Rectal smooth muscle tissue (tissue), 1 donor: ENCODE measurements at regions not wholly inside any gene's neighbourhood (a gene's known extent, or its start where the extent isn't known, plus 50 kb on each side); places are given as distances from the start of the nearest gene placed in this dataset.

Experiments used
- H3K27ac ChIP-seq: one replicate; pipeline ENCODE4 v1.7.0; 2013; ENCODE audit warnings: low read depth, low read length, inconsistent platforms
- H3K27me3 ChIP-seq: one replicate; pipeline ENCODE4 v1.7.0; 2013; ENCODE audit warnings: low read length; ENCODE audit not compliant: control insufficient read depth, insufficient read depth
- H3K36me3 ChIP-seq: one replicate; pipeline ENCODE4 v1.7.0; 2013; ENCODE audit warnings: low read length; ENCODE audit not compliant: control insufficient read depth, insufficient read depth
- H3K4me1 ChIP-seq: one replicate; pipeline ENCODE4 v1.7.0; 2013; ENCODE audit warnings: low read length; ENCODE audit not compliant: control insufficient read depth, insufficient read depth
- H3K4me3 ChIP-seq: one replicate; pipeline ENCODE4 v1.7.0; 2013; ENCODE audit warnings: low read length
- H3K9ac ChIP-seq: one replicate; pipeline ENCODE4 v1.7.0; 2013; ENCODE audit warnings: low read length

DNA sequence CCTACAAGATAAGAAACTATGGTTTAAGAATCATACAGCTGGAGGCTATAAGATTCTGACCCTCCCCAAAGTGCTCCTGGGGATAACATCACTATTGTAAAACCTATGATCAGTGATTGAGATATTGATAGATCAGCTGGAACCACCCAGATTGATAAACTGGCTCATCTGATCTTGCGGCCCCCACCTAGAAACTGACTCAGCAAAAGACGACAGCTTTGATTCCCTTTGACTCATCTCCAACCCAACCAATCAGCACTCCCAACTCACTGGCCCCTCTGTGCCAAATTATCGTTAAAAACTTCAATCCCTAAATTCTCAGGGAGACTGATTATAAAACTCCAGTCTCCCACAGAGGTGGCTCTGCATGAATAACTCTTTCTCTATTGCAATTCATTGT is 106.4 kb downstream of the SCP2D1 start:
- H3K9ac ChIP-seq = no peak overlapping the region
- H3K4me3 ChIP-seq = no peak overlapping the region
- H3K27ac ChIP-seq = no peak overlapping the region
- H3K36me3 ChIP-seq = no peaks in the 10 kb centered on the region
- H3K27me3 ChIP-seq = no peaks in the 10 kb centered on the region
- no peaks in the 10 kb centered on the region for H3K4me1 ChIP-seq

DNA sequence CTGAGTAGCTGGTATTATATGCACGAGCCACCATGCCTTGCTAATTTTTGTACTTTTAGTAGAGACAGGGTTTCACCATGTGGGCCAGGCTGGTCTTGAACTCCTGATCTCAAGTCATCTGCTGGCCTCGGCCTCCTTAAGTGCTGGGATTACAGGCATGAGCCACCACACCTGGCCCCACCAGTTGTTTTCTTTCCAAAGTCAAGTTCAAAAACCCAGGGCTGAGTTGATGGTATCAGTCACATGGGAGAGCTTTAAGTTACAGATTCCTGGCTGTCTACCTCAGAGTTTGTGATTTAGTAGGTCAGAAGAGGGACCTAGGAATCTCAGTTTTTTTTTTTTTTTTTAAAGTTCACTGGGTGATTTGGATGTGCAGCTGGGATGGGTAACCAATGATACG is 107.7 kb downstream of the SCP2D1 start:
- Histone ChIP-seq H3K4me1 (no peaks in the 10 kb centered on the region), H3K27me3 (no peaks in the 10 kb centered on the region), H3K36me3 (no peaks in the 10 kb centered on the region), H3K27ac (no peak overlapping the region), H3K4me3 (no peak overlapping the region), H3K9ac (no peak overlapping the region)

DNA sequence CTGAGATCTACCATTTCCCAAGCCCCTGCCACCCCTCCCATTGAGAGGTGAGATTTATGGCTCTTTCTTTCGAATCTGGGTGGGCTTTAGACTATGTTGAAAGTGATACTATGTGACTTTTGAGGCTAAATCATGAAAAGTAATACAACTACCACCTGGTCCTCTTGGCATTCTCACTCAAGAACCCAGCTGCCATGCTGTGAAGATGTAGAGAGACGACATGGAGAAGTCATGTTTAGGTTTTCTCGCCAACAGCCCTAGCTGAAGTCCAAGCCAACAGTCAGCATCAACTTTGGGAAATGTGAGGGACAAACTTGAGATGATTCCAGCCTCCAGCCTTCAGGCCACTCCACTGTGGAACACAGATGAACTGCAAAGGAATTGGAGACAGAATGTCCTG is 108.7 kb downstream of the SCP2D1 start:
- Histone ChIP-seq H3K27me3 (no peaks in the 10 kb centered on the region), H3K4me1 (no peaks in the 10 kb centered on the region), H3K27ac (no peak overlapping the region), H3K9ac (no peak overlapping the region), H3K36me3 (no peaks in the 10 kb centered on the region), H3K4me3 (no peak overlapping the region)

DNA sequence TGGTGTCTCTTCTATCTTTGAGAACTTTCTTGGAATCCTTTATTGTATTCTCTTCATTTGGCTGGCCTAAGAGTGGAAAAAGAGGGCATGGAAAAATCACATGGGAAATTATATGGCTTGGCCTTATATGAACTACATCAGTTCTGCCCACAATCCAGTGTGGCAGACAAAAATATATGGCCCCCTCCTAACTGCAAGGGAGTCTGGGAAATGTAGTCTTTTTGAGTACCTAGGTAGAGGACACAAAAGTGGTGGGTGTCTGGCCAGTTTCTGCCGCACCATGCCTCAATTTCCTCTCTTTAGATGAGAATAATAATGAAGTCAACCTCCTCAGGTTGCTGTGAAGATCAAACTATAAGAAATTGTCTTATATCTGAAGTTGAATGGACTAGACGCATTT is 109.3 kb downstream of the SCP2D1 start:
- H3K4me3 ChIP-seq = no peak overlapping the region
- H3K27ac ChIP-seq = no peak overlapping the region
- no peaks in the 10 kb centered on the region for H3K4me1 ChIP-seq
- H3K36me3 ChIP-seq = no peaks in the 10 kb centered on the region
- no peaks in the 10 kb centered on the region for H3K27me3 ChIP-seq
- H3K9ac ChIP-seq = no peak overlapping the region

DNA sequence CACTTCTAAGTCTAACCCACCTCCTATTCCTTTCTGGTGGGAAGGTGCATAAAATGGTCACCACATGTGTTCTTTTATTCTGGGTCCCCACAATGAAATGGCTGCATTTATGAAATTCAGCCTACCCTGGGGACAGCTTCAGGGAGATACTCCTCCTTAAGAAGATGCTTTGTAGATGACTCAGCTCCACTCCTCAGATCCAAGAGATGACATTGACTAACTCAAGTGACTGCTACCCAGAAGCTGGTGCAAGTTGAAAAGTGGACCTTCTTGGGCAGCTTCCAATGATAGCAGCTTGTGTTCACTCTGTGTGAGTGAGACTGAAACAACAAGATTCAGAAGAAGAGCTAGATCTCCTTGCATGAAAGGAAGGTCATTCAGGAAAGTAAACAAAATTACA is 113.4 kb downstream of the SCP2D1 start:
- Histone ChIP-seq H3K4me3 (no peak overlapping the region), H3K27ac (no peak overlapping the region), H3K9ac (no peak overlapping the region), H3K36me3 (no peaks in the 10 kb centered on the region), H3K27me3 (no peaks in the 10 kb centered on the region), H3K4me1 (no peaks in the 10 kb centered on the region)

DNA sequence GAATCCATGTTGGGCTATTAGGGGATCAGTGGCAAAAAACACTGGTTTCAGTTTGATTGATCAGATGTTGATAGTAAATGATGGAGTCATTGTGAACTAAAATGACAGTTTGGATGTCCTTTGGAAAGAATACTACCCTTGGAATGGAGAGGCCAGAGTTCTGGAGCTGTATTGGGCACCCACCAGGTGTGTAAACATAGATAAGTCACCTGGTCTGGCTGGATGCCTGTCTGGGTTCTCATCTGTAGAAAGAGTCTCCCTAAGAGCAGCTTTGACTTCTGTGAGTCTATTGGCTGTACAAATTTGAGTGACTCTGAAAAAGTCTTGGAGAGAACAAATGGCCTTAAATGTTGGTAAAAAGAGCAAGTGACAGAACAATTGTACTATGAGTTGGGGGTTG is 115.0 kb downstream of the SCP2D1 start:
- H3K36me3 ChIP-seq = no peaks in the 10 kb centered on the region
- no peak overlapping the region for H3K4me3 ChIP-seq
- no peaks in the 10 kb centered on the region for H3K27me3 ChIP-seq
- H3K27ac ChIP-seq = no peak overlapping the region
- H3K4me1 ChIP-seq = no peaks in the 10 kb centered on the region
- H3K9ac ChIP-seq = no peak overlapping the region

DNA sequence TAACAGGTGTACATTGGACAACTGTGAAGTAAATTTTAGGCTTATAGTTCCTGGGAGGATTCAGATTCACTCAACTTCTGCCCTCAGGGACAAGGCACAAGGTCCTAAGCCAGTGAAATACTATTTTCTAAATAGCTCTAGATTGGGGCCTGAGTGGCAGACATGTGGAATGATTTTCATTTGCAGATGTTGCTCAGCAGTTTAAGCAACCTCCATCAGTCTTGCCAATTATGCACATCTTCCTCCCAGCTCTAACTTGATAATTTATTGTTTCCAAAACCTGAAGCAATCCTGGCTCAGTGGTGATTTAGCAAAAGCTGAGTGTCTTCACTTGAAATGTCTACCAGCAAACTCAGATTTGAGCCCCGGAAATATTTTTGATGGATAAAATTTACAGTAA is 116.2 kb downstream of the SCP2D1 start:
- no peaks in the 10 kb centered on the region for H3K36me3 ChIP-seq
- no peaks in the 10 kb centered on the region for H3K4me1 ChIP-seq
- no peak overlapping the region for H3K4me3 ChIP-seq
- no peak overlapping the region for H3K27ac ChIP-seq
- H3K9ac ChIP-seq = no peak overlapping the region
- H3K27me3 ChIP-seq = no peaks in the 10 kb centered on the region

DNA sequence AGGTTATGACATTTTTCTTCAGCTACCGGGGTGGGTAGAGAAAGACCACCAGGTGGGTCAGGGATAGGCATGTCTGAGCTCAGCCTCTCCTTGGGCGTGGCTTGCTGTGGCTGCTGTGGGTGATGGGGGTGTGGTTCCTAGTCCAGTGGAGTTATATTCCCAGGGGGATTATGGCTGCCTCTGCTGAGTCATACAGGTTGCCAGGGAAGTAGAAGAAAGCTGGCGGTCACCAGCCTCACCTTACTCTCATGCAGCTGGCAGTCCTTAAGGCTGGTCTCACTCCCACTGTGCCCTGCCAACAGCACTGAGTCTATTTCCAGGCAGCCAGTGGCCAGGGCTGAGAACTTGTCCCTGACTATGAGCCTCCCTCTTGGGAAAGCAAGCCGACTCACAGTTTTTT is 130.0 kb downstream of the SCP2D1 start:
- H3K36me3 ChIP-seq = no peaks in the 10 kb centered on the region
- H3K4me3 ChIP-seq = no peak overlapping the region
- H3K27ac ChIP-seq = no peak overlapping the region
- no peaks in the 10 kb centered on the region for H3K27me3 ChIP-seq
- no peaks in the 10 kb centered on the region for H3K4me1 ChIP-seq
- H3K9ac ChIP-seq = no peak overlapping the region

DNA sequence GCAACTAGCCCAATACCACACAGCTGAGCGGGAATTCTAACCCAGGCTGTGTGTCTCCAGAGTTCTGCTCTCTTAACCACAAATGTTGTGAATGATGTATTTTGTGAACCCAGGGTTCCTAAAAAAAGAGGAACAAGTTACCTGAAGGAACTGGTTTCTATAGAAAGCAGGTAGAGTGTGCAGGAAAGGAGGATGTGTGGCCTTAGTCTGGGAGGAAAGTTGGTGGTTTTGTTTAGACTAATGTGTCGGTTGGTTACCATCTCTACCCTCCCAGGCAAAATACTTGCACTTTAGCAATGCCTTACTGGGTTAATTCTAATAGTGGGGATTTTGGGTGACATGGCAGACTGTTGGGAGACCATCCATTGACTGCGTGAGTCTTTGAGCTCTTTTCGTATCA is 143.3 kb downstream of the SCP2D1 start:
- Histone ChIP-seq H3K27me3 (no peaks in the 10 kb centered on the region), H3K4me3 (no peak overlapping the region), H3K27ac (no peak overlapping the region), H3K9ac (no peak overlapping the region), H3K4me1 (no peaks in the 10 kb centered on the region), H3K36me3 (no peaks in the 10 kb centered on the region)

DNA sequence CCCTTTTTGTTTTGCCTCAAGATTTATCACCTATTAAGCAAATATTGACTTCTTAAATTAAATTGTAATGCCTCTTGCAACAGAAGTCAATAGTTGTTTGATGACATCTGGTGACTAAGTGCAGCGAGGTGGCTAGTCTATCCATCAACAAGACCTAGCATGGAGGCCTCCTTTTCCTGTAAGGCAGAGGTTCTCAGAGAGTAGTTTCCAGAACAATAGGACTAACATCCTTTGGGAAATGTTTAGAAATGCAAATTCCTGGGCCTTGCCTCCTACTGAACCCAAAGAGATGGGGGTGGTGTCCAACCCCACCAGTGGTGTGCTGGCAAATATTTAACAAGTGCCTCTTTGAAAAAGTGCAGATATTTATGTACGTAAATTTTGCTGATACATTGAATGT is 143.7 kb downstream of the SCP2D1 start:
- no peaks in the 10 kb centered on the region for H3K27me3 ChIP-seq
- no peak overlapping the region for H3K27ac ChIP-seq
- H3K4me3 ChIP-seq = no peak overlapping the region
- H3K36me3 ChIP-seq = no peaks in the 10 kb centered on the region
- H3K4me1 ChIP-seq = no peaks in the 10 kb centered on the region
- no peak overlapping the region for H3K9ac ChIP-seq

DNA sequence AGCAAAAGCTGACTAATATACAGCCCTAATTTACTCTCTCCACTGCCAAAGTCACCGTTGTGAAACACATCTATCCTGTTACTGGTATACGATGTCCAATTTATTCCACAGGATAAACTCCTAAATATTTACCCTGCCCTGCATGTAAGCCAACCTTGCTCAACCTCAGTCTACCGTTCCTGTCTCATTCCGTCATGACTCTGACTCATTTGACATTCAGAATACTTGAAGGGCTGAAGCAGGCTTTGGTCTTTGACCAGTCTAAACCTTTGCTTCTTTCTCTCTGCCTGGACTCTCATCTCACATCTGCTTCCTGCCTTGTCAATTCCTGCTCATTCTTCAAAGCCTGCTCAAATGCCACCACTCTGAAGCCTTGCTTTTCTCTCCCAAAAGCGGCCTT is 157.5 kb downstream of the SCP2D1 start:
- Histone ChIP-seq H3K36me3 (no peaks in the 10 kb centered on the region), H3K4me1 (peaks cover 4% of the 10 kb centered on the region), H3K27me3 (no peaks in the 10 kb centered on the region), H3K4me3 (no peak overlapping the region), H3K9ac (no peak overlapping the region), H3K27ac (no peak overlapping the region)

DNA sequence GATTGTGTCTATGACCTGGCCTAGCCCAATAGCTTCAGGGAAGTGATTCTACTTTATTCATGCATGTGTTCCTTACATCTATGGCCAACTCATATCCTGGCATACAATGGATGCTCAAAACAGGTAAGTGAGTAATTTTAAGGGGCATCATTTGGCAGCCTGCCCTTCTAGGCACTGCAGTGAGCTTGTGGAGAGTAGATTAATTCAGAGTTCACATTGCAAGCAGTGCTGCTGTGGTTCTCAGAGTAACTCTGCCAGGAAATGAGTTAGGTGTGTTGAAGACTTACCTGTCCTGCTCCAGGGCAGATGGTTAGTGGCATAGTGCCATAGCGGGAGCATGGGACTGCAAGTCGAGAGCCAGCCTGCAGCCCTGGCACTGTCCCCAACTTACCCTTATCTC is 158.0 kb downstream of the SCP2D1 start:
- Histone ChIP-seq H3K27me3 (no peaks in the 10 kb centered on the region), H3K4me3 (no peak overlapping the region), H3K4me1 (peaks cover 4% of the 10 kb centered on the region), H3K9ac (no peak overlapping the region), H3K27ac (no peak overlapping the region), H3K36me3 (no peaks in the 10 kb centered on the region)

DNA sequence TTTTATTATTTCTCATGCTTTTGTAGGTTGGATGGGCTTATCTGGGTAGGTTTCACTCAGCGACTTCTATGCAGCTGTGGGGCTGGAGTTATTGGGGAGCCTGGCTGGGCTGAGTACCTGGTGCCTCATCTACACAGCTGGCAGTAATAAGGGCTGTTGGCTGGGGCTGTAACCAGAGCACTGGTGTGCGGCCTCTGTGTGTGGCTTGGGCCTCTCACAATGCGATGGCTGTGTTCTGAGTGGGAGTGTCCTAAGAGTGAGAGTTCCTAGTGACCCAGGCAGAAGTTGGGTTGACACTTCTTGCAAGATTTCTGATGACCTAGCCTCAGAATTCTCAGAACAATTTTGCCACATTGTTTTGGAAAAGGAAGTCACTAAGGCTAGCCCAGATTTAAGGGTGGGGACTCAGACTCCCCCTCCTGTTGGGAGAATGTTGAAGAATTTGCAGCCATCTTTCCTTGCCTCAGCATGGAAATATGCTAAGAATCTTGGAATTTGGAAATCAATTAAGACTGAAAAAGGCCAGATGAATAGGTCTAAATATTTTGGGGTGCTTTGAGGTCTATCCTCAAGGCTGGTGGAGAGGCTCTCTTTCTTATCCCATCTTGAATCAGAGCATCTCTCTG is 158.8 kb downstream of the SCP2D1 start:
- H3K9ac ChIP-seq = no peak overlapping the region
- peaks cover 4% of the 10 kb centered on the region for H3K4me1 ChIP-seq
- no peak overlapping the region for H3K4me3 ChIP-seq
- no peaks in the 10 kb centered on the region for H3K36me3 ChIP-seq
- no peaks in the 10 kb centered on the region for H3K27me3 ChIP-seq
- H3K27ac ChIP-seq = no peak overlapping the region
